Left kidney (tissue), 1 donor: ENCODE measurements at regions not wholly inside any gene's neighbourhood (a gene's known extent, or its start where the extent isn't known, plus 50 kb on each side); places are given as distances from the start of the nearest gene placed in this dataset.

ENCODE experiments used
- DNase-seq: peaks from one replicate; pipeline ENCODE4 v3.0.0-alpha.2; 2013

- DNase-seq: no peak
These were observed 69.0 kb upstream of the OTOS start for GRCh38 chr2:240209493-240209892.

DNA sequence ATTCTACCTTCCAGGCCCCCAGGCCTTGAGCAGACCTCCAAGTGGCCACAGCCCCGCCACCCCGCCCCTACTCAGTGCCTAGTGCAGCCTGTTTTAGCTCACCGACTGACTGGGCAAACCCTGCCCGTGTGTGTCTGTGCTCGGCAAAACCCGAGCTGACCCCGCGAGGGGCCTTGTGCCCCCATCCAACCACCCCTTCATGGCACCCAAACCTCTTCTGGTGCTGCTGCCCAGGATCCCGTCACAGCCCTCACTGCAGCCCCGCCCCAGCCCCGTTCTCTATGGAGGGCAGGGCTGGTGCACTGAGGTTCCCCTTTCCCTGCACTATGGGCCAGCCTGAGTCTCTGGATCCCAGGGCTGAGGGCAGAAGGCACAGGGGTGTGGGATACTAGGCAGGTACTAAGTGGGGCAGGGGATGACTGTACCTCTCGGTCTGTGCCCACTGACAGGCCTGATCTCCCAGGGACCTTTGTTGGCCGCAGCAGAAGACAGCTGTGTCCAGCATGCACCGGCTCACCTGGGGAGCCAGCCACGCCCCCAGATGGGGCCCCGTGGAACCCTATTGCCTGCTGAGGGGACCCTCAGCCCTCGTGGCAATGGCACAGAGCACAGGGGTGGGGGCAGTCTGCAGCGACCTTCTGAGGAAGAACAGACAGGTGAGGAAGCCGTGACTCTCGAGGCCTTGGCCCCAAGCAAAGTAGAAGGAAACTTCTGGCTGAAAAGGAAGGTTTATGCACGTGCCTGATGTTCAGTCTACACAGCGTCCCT, 69.9 kb upstream of the OTOS start:
- no peak for DNase-seq

DNA sequence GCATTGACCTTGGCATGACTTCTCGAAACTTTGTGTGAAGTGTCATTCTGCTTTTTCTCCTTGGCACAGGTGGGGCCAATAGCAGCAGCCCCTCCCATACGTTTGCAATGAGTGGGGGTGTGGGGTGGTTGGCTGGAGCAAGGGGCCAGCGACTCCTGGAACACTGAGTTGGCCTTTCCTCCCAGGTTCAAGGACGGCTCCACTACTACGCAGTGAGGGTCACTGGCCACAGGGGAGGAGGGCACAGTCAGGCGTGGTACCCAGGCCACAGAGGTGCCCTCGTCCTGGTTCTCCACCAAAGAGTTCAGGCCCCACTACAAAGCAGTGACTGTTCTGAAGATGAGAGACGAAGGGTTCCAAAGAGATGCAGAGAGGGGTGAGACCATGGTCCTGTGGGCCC, 70.6 kb upstream of the OTOS start:
- DNase-seq: no peak

DNA sequence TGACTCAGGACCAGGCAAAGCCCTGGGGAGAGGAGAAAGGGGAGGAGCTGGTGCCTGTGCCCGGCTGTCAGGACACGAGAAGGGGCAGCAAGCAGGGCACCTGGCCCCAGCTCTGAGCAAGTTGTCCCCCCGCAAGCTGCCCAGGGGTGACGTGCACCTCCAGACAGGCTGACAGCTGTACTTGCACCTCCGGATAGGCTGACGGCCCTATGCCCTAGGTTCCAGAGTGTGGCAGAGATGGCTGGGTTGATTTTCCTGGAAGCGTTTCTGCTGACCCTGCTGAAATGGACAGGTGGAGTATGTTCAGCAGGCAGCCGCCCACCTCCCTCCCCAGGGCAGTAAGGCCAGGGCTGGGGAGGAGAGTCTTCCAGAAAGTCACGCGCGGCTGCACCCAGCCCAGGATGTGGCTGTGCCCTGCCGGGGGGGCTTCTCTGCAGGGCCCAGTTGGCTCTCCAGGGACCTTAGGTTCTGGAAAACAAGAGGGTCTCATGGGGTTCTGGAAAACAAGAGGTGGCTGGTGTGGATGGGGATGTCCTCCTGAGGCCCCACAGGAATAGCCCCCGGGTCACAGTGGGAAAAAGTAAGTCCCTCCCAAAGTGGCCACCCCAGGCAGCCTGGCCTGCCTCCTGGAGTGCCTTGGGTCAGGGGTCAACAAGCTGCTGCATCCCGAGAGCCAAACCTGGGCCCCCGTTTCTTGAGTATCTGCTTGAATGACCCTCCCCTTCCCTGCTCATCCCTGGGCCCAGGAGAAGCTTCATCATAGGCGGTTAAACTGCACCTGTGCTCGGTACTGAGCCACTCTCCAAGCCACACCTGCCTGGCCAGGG, 71.4 kb upstream of the OTOS start:
- no peak for DNase-seq

DNA sequence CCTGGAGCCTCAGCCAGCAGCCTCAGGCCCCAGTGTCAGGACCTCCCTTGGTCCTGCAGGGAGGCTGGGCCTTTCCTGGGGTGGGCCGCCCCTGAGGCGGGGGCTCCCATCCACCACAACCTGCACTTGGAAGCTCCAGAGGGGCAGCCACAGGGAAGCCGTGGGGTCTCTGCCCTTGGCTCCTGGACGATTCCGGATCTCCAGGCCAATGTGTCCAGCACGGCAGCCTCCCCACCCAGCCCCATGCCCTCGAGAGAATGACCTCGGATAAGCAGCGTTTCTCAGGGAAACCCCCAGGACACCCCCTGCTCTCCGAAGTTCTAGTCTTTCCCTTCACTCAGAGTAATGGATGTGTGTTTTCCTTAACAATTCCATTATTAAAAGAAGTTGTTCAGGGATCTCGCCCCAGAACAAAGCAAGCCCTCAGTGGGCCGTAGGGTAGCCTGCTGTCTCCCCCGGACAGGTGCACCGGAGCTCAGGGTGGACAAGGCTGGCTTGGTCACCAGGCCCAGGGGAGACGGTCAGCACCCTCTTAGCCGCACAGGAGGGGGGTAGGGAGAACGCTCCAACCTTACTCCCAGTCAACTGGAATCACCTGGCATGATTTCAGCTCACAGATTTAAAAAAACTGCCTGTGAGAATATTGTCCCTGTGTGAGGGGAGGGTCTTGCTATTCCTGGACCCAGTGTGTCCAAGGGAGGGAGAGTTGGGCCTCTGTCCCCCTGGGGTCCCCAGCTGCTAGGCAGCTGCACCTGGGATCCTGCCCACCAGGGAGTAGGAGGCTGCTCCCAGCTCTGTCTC, 72.2 kb upstream of the OTOS start:
- DNase-seq: no peak

DNA sequence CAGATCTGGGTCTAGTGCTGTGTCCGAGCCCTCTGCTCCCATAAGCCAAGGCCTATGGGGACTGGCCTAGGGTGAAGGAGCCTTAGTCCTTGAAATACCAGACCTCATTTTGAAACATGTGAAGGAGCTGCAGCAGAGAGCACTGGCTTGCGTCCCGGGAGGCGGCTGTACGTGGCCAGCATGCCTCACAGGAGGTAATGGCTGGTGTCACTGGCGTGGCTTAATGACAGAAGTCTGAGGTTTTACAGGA, 72.7 kb upstream of the OTOS start:
- no peak for DNase-seq

GRCh38 chr2:240213476-240214421, 73.3 kb upstream of the OTOS start:
- DNase-seq: no peak

GRCh38 chr2:240214790-240215675, 74.6 kb upstream of the OTOS start:
- no peak for DNase-seq

- DNase-seq: no peak
These were observed 75.2 kb upstream of the OTOS start for GRCh38 chr2:240215676-240216051.

- no peak for DNase-seq
These were observed 75.7 kb upstream of the OTOS start for GRCh38 chr2:240216167-240216566.

GRCh38 chr2:240217431-240218301, 77.2 kb upstream of the OTOS start:
- DNase-seq: no peak

DNA sequence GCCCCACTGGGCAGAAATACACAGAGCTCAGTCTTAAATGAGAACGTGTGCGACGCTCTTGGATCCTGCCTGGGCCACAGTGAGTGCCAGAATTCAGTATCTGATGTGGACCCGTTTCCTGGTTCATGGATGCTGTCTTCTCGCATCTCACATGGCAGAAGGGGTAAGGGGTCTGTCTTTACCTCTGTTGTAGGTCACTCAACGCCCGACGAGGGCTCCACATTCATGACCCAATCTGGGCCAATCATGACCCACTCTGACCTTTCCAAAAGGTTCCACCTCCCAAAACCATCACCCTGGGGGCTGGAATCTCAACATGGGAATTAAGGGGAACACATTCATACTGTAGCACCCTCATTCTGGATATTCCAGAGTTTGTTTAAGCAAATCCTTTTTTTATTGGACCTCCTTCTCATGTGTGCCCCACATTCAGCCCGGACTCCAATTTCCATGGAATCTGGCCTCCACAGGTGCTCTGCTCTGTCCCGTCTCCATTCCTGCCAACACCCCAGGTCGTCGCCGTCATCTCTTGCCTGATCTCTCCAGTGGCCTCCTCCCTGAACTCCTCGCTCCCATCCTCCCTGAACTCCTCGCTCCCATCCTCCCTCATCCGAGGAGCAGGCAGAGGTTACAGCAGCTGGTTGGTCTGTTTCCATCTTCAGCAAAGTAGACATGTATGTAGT, 78.9 kb upstream of the OTOS start:
- DNase-seq: no peak

- DNase-seq: no peak
These were observed 79.9 kb upstream of the OTOS start for GRCh38 chr2:240220371-240220770.

DNA sequence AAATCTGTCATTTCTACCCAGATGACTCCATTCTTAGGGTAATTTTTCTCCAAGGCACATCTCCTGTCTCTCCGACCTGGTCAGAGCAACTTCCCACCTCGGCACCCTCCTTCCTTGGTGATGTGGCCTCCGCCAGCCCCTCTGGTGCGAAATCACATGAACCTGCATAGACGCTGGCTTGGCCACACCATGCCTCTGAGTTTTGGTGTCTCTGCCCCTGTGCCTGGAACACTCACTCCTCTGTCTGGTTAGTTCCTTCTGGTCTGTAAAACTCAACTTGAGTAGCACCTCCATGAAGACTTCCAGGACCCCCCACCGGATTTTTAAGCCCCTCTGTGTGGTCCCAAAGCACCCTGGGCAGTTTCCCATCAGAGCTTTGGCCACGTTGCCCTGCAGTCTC, 83.2 kb upstream of the OTOS start:
- DNase-seq: no peak

DNA sequence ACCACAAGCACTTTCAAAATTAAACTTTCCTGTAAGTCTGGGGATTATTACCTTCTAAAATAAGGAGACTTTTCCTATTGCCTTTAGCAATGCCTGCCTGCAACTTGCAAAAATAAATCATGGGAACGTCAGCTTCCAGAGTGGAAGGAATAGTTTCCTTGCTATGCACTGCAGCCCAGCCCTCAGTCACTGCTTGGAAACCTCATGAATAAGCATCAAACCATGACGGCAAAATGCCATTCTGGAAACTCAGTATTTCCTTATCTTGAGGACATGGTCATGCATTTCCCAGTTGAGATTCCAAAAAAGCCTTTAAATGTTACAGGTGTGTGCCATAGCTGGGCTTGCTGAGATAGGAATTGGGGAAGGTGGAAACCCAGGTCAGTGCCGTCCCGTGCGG, 84.2 kb upstream of the OTOS start:
- no peak for DNase-seq

- no peak for DNase-seq
These were observed 84.7 kb upstream of the OTOS start for GRCh38 chr2:240225131-240225530.

- no peak for DNase-seq
These were observed 85.4 kb upstream of the OTOS start for GRCh38 chr2:240225660-240226475.
